GM18499 (cell line): ENCODE measurements at regions not wholly inside any gene's neighbourhood (a gene's known extent, or its start where the extent isn't known, plus 50 kb on each side); places are given as distances from the start of the nearest gene placed in this dataset.

Experiments
- ATAC-seq: cut with Tn5 transposase; IDR thresholded peaks from one replicate; pipeline ENCODE4 v1.9.1; 2021; ENCODE audit warnings: moderate number of reproducible peaks; ENCODE audit not compliant: insufficient read depth, unreplicated experiment

GRCh38 chr1:234732260-234732659 lies 122.3 kb upstream of the IRF2BP2 start:
- no peak for ATAC-seq

GRCh38 chr1:234731569-234732085 lies 121.6 kb upstream of the IRF2BP2 start:
- peak; percentile 5 for ATAC-seq

GRCh38 chr1:234730770-234731568 lies 121.0 kb upstream of the IRF2BP2 start:
- peak; percentile 48 for ATAC-seq

GRCh38 chr1:234730475-234730769 lies 120.4 kb upstream of the IRF2BP2 start:
- ATAC-seq: no peak

DNA sequence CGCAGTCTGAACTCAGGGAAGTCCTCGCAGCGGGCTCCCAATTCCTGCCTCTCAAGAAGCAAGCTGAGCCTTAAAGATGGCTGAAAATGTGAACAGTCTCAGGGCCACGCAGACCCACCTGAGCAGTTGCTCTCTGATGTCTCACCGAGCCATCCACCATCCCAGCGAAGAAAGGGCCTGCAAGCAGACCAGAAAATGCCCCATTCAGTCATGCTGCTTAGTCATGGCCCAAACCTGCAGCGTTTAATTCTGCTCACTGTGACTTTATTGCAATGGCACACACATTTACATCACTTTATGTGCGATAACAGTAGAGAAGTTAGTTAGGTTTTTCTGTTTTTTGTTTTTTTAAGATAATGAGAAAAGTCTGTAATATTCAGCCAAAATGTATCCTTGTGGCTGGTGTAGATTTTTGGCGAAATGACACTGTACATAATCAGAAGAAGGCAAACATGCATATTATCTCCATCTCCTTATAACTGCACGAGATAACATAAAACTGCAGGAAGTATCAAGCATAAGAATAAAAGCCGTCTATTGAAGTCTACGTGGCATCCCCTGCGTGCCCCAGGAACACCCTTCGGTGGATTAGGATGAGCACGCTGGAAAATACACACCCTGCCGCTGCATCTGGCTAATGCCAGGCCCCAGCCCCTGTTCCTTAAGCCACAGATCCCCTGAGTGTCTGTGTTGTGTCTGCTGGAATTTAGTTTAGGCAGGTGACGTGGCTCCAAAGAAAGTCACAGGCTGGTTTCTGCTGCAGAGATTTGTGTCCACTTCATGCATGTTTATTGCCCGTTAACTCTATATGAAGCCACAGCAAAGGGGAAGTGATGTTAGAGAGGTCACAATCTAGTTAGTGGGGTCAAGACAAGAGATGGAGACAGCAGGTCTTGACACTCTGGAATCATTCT lies 119.8 kb upstream of the IRF2BP2 start:
- no peak for ATAC-seq

- ATAC-seq: no peak
These were observed 118.8 kb upstream of the IRF2BP2 start for GRCh38 chr1:234728740-234729139.

GRCh38 chr1:234727018-234727940 lies 117.3 kb upstream of the IRF2BP2 start:
- no peak for ATAC-seq

DNA sequence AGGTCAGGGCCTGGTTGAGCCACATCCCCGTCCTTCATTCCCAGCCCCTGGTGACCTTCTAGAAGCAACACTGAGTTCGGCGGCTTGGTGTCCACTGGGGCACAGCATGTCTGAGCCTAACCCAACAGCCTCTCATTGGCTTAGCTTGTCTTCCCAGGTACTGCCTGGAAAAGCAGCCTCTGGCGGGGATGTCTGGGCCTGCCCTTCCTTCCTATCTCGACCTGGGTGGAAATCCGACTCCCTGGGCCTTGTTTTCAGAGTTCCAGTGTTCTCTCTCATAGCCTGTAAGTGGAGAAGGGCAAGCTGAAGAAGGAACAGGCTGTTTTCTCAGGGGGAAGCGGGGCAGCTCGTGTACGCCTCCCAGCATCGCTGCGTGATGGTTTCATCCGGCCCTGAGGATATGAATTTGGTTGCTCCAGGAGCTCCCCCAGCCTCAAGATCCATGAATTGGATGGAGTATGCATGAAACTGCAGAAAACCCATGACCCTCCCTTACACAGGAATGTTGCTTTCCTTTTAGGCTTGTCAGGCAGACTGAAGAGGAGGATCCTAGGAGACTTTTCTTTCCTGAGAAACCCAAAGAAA lies 116.5 kb upstream of the IRF2BP2 start:
- ATAC-seq: no peak

GRCh38 chr1:234725177-234726132 lies 115.5 kb upstream of the IRF2BP2 start:
- no peak for ATAC-seq

DNA sequence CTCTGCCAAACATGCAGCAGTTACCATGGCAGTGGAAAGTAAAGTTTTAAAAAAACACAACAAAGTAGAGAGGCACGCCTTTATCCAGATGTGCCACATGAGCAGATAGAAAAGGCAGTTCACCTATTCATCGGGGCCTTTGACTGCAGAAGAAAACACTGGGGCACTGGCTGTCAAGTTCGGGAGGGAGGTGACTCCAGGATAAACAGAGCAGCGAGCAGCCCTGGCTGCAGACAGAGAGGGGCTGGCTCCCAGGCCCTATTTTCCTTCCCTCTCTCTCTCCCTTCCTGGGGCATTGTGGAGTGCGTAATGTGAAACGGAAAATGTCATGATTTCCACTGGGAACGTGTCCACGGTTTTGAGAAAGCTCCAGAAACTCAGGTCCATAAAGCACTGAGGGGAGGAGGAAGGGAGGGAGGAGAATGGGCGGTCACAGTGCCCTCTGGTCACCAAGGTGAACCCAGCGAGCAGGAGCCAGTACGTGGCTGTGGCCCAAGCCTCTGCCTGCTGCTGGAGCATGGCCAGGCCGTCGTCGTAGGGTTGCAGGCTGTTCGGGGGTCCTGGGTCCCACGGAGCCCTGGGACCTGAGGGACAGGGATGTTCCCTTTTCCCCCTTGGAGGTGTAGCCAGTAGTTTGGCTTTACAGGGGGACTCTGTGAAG lies 114.7 kb upstream of the IRF2BP2 start:
- no peak for ATAC-seq

DNA sequence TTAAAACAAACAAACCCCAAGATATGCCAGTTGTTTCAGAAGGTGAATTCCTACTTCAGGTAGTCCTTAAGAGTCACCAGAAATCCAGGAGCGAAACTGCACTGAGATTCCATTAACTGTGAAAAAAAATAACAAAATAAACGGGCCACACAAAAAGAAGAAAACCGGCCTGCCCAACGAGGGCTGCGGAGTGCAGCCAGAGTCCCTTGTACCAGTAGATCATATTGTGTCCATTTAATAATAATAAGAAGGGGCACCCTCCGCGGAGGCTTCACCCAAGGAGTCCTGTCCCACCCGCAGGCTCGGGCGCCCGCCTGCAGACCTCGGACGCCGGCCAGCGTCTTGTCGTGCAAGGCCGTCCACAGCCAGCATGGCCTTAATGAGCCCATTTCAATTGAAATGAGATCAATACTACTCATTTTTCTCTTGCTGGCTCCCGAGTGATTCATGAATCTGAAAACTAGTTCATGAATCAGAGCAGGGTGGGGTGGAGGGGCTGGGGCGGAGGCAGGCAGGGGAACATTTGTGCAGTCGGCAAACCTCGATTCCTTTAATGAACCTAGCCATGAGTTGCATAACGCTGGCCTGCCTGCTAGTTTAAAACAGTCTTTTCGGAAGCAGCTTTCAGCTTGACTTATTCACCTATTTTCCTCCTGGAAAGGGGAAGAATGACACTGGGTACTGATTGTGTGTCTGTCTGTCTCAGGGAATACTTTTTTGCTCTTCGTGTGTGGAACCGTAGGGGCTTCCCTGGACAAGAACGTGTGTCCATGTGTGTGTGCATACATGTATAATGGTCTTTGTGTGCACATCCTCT lies 113.1 kb upstream of the IRF2BP2 start:
- ATAC-seq: no peak

- ATAC-seq: no peak
These were observed 112.3 kb upstream of the IRF2BP2 start for GRCh38 chr1:234722270-234722704.

GRCh38 chr1:234721476-234722269 lies 111.7 kb upstream of the IRF2BP2 start:
- ATAC-seq: no peak

GRCh38 chr1:234720709-234721441 lies 110.9 kb upstream of the IRF2BP2 start:
- ATAC-seq: no peak

- no peak for ATAC-seq
These were observed 109.7 kb upstream of the IRF2BP2 start for GRCh38 chr1:234719454-234720251.
